ENCODE measurements at regions not wholly inside any gene's neighbourhood (a gene's known extent, or its start where the extent isn't known, plus 50 kb on each side); places are given as distances from the start of the nearest gene placed in this dataset.

DNA sequence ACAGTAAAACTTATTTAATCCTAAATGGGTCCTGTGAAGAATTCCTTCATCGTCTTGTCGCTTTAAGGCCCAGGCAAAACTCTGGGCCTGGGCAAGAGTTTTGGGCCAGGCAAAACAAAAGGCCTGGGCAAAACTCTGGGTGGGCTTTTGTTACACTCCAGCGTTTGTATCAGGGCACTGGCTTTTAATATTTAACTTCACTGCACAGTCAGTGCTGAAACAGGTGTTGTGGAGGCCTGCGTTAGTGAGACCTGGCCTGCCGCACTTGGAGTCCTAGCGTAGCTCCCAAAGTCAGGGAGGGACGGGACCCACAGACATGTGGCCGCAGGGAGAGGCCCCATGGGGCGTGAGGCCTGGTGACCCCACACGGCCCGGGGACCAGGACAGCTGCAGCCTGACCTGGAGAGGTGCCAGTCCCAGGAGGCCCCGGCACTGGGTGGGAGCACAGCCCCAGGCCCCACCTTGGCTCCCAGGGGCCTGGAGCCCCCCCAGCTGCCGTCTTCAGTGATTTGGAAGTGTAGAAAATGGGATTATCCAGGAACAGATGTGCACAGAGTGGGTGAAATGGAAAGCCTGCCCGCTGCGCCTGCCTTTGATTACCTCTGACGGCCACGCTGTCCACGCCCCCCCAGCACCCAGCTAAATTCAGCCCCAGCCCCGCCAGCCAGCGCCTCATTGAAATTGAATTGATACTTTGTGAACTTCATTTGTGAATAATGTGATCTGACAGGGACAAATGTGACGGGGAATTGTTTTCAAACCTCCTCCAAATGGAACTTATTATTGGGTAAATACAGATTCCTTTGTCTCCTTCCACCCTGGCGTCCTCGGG is 132.9 kb upstream of the NKX1-1 start:
- TF ChIP-seq, protein P1, sequence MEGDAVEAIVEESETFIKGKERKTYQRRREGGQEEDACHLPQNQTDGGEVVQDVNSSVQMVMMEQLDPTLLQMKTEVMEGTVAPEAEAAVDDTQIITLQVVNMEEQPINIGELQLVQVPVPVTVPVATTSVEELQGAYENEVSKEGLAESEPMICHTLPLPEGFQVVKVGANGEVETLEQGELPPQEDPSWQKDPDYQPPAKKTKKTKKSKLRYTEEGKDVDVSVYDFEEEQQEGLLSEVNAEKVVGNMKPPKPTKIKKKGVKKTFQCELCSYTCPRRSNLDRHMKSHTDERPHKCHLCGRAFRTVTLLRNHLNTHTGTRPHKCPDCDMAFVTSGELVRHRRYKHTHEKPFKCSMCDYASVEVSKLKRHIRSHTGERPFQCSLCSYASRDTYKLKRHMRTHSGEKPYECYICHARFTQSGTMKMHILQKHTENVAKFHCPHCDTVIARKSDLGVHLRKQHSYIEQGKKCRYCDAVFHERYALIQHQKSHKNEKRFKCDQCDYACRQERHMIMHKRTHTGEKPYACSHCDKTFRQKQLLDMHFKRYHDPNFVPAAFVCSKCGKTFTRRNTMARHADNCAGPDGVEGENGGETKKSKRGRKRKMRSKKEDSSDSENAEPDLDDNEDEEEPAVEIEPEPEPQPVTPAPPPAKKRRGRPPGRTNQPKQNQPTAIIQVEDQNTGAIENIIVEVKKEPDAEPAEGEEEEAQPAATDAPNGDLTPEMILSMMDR (IDR thresholded peaks at IDR 0.05) = no peak
- TF ChIP-seq EP300 (IDR thresholded peaks at IDR 0.05) (no peak), POLR2A (IDR thresholded peaks at IDR 0.05) (no peak), POLR2AphosphoS5 (IDR thresholded peaks at IDR 0.05) (no peak)
